ENCODE measurements at regions not wholly inside any gene's neighbourhood (a gene's known extent, or its start where the extent isn't known, plus 50 kb on each side); places are given as distances from the start of the nearest gene placed in this dataset.

DNA sequence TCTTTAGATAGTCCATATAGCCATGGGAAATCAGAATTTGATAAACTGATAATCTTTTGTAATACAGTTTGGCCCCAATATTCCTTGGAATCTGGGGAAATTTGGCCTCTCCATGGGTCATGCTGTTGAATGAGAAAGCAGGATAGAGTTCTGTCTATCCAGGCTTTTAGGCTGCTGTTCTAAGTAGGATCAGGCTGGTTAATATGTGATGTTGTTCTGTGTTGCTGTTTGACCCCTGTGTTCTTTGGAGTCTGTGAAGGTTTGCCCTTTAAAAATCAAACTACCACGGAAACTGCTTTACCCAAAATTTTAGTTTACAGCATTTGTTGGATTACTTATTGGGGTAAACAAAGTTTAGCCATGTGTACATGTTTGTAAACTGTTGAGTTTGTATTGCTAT is 114.5 kb downstream of the ZNF330 start:
- DNase-seq (no peak), ATAC-seq (ENCODE audit: insufficient read depth, low read depth) (no peak)
- H3K9ac ChIP-seq (ENCODE audit: low read depth, low read length) = no peak overlapping the region
- no peaks in the 10 kb centered on the region for H3K9me3 ChIP-seq (ENCODE audit: insufficient read depth, low read length, severe bottlenecking)
- no peaks in the 10 kb centered on the region for H3K36me3 ChIP-seq (ENCODE audit: insufficient read depth, low read length)
- no peak overlapping the region for H2AFZ ChIP-seq (ENCODE audit: low read depth, low read length)
- H3K4me3 ChIP-seq (ENCODE audit: low read depth in 1 of 2, low read length in 2 of 2) = no peak overlapping the region
- no peak overlapping the region for H3K4me2 ChIP-seq (ENCODE audit: insufficient read depth, low read length)
- TF ChIP-seq EZH2 (IDR thresholded peaks at IDR 0.05; ENCODE audit: borderline replicate concordance, low read depth, low read length, severe bottlenecking) = no peak
- TF ChIP-seq, protein P1, sequence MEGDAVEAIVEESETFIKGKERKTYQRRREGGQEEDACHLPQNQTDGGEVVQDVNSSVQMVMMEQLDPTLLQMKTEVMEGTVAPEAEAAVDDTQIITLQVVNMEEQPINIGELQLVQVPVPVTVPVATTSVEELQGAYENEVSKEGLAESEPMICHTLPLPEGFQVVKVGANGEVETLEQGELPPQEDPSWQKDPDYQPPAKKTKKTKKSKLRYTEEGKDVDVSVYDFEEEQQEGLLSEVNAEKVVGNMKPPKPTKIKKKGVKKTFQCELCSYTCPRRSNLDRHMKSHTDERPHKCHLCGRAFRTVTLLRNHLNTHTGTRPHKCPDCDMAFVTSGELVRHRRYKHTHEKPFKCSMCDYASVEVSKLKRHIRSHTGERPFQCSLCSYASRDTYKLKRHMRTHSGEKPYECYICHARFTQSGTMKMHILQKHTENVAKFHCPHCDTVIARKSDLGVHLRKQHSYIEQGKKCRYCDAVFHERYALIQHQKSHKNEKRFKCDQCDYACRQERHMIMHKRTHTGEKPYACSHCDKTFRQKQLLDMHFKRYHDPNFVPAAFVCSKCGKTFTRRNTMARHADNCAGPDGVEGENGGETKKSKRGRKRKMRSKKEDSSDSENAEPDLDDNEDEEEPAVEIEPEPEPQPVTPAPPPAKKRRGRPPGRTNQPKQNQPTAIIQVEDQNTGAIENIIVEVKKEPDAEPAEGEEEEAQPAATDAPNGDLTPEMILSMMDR (IDR thresholded peaks at IDR 0.05; ENCODE audit: borderline replicate concordance, extremely low read depth, low read length, poor library complexity, severe bottlenecking) = no peak
- H3K27me3 ChIP-seq (ENCODE audit: insufficient read depth, low read length, poor library complexity) = no peaks in the 10 kb centered on the region
- no peaks in the 10 kb centered on the region for H3K4me1 ChIP-seq (ENCODE audit: insufficient read depth, low read length)
- no peaks in the 10 kb centered on the region for H4K20me1 ChIP-seq (ENCODE audit: insufficient read depth, low read length)
- no peak overlapping the region for H3K27ac ChIP-seq (ENCODE audit: low read length)
- H3K79me2 ChIP-seq (ENCODE audit: insufficient read depth, low read length) = no peaks in the 10 kb centered on the region

DNA sequence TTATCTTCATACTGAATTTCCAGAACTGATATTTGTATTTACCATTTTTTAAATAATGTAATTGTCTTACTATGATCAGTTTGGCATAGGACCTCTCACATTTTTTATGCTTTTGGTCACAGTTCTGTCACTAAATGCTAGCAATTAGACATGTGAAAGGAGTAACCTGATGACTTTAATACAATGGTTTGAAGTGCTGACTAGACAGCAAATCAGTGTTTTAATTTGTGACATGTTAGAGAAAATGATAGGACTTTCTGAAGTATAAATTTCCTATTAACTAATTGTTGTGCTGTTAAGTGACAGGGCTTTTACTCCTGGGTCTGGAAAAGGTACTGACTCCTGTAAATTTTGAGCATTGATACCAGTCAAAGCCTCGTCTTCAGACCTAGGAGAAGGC is 117.5 kb downstream of the ZNF330 start:
- no peak overlapping the region for H2AFZ ChIP-seq (ENCODE audit: low read depth, low read length)
- H3K79me2 ChIP-seq (ENCODE audit: insufficient read depth, low read length) = no peaks in the 10 kb centered on the region
- H3K36me3 ChIP-seq (ENCODE audit: insufficient read depth, low read length) = no peaks in the 10 kb centered on the region
- no peaks in the 10 kb centered on the region for H4K20me1 ChIP-seq (ENCODE audit: insufficient read depth, low read length)
- no peak for TF ChIP-seq EZH2 (IDR thresholded peaks at IDR 0.05; ENCODE audit: borderline replicate concordance, low read depth, low read length, severe bottlenecking)
- TF ChIP-seq, protein P1 (IDR thresholded peaks at IDR 0.05; ENCODE audit: borderline replicate concordance, extremely low read depth, low read length, poor library complexity, severe bottlenecking) = no peak
- H3K4me3 ChIP-seq (ENCODE audit: low read depth in 1 of 2, low read length in 2 of 2) = no peak overlapping the region
- no peak overlapping the region for H3K9ac ChIP-seq (ENCODE audit: low read depth, low read length)
- no peaks in the 10 kb centered on the region for H3K27me3 ChIP-seq (ENCODE audit: insufficient read depth, low read length, poor library complexity)
- H3K4me2 ChIP-seq (ENCODE audit: insufficient read depth, low read length) = no peak overlapping the region
- no peak overlapping the region for H3K27ac ChIP-seq (ENCODE audit: low read length)
- ATAC-seq (ENCODE audit: insufficient read depth, low read depth) (no peak), DNase-seq (no peak)
- H3K9me3 ChIP-seq (ENCODE audit: insufficient read depth, low read length, severe bottlenecking) = no peaks in the 10 kb centered on the region
- no peaks in the 10 kb centered on the region for H3K4me1 ChIP-seq (ENCODE audit: insufficient read depth, low read length)

DNA sequence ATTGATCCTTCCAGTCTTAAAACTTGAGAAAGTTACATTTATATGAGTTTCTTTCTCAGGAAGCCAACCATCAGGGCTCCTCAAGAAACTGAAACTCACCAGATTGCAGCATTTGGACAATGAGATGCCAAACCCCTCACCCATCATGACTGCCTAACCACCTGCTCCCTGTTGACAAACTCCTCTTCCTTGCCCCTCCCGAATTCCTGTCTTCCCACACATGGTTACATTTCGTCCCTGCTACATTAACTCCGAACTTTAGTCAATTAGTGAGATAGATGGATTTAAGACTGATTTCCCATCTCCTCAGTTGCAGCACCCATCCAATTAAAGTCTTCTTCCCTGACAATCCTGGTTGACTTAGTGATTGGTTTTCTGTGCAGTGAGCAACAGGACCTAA is 118.7 kb downstream of the ZNF330 start:
- no peaks in the 10 kb centered on the region for H3K79me2 ChIP-seq (ENCODE audit: insufficient read depth, low read length)
- no peak overlapping the region for H3K4me2 ChIP-seq (ENCODE audit: insufficient read depth, low read length)
- H4K20me1 ChIP-seq (ENCODE audit: insufficient read depth, low read length) = no peaks in the 10 kb centered on the region
- H3K9me3 ChIP-seq (ENCODE audit: insufficient read depth, low read length, severe bottlenecking) = no peaks in the 10 kb centered on the region
- H3K4me3 ChIP-seq (ENCODE audit: low read depth in 1 of 2, low read length in 2 of 2) = no peak overlapping the region
- TF ChIP-seq EZH2 (IDR thresholded peaks at IDR 0.05; ENCODE audit: borderline replicate concordance, low read depth, low read length, severe bottlenecking) = no peak
- TF ChIP-seq, protein P1 (IDR thresholded peaks at IDR 0.05; ENCODE audit: borderline replicate concordance, extremely low read depth, low read length, poor library complexity, severe bottlenecking) = no peak
- H3K27ac ChIP-seq (ENCODE audit: low read length) = no peak overlapping the region
- H3K36me3 ChIP-seq (ENCODE audit: insufficient read depth, low read length) = no peaks in the 10 kb centered on the region
- H3K4me1 ChIP-seq (ENCODE audit: insufficient read depth, low read length) = no peaks in the 10 kb centered on the region
- H3K9ac ChIP-seq (ENCODE audit: low read depth, low read length) = no peak overlapping the region
- DNase-seq (no peak), ATAC-seq (ENCODE audit: insufficient read depth, low read depth) (no peak)
- H3K27me3 ChIP-seq (ENCODE audit: insufficient read depth, low read length, poor library complexity) = no peaks in the 10 kb centered on the region
- no peak overlapping the region for H2AFZ ChIP-seq (ENCODE audit: low read depth, low read length)

DNA sequence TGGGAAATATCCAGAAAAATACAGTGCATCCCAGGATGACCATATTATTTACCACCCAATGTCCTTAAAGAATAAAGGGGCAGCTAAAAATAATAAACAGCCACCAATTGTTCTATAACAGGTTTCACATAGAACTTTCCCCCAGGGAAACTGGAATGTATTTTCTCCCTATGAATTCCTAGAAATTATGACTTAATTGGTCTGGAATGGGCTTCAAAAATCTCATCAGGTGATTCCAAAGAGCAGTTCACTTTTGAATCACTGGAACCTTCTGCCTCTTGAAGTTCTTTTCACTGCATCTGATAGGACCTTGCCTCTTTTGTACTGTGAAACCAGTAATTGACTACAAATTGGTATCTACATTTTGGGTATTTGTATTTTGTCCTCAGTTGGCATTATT is 119.3 kb downstream of the ZNF330 start:
- H4K20me1 ChIP-seq (ENCODE audit: insufficient read depth, low read length) = no peaks in the 10 kb centered on the region
- ATAC-seq (ENCODE audit: insufficient read depth, low read depth) = no peak

More for the DNA sequence above, 119.3 kb downstream of the ZNF330 start:
- DNase-seq = no peak
- H3K9me3 ChIP-seq (ENCODE audit: insufficient read depth, low read length, severe bottlenecking) = no peaks in the 10 kb centered on the region
- H3K4me1 ChIP-seq (ENCODE audit: insufficient read depth, low read length) = no peaks in the 10 kb centered on the region
- H3K79me2 ChIP-seq (ENCODE audit: insufficient read depth, low read length) = no peaks in the 10 kb centered on the region
- H3K36me3 ChIP-seq (ENCODE audit: insufficient read depth, low read length) = no peaks in the 10 kb centered on the region
- H3K27me3 ChIP-seq (ENCODE audit: insufficient read depth, low read length, poor library complexity) = no peaks in the 10 kb centered on the region
- no peak overlapping the region for H3K27ac ChIP-seq (ENCODE audit: low read length)
- H3K9ac ChIP-seq (ENCODE audit: low read depth, low read length) = no peak overlapping the region
- no peak overlapping the region for H3K4me2 ChIP-seq (ENCODE audit: insufficient read depth, low read length)
- no peak overlapping the region for H3K4me3 ChIP-seq (ENCODE audit: low read depth in 1 of 2, low read length in 2 of 2)
- TF ChIP-seq, protein P1 (IDR thresholded peaks at IDR 0.05; ENCODE audit: borderline replicate concordance, extremely low read depth, low read length, poor library complexity, severe bottlenecking) = no peak
- no peak for TF ChIP-seq EZH2 (IDR thresholded peaks at IDR 0.05; ENCODE audit: borderline replicate concordance, low read depth, low read length, severe bottlenecking)
- H2AFZ ChIP-seq (ENCODE audit: low read depth, low read length) = no peak overlapping the region

All from DND-41 (cell line).